ENCODE measurements at regions not wholly inside any gene's neighbourhood (a gene's known extent, or its start where the extent isn't known, plus 50 kb on each side); places are given as distances from the start of the nearest gene placed in this dataset.

DNA sequence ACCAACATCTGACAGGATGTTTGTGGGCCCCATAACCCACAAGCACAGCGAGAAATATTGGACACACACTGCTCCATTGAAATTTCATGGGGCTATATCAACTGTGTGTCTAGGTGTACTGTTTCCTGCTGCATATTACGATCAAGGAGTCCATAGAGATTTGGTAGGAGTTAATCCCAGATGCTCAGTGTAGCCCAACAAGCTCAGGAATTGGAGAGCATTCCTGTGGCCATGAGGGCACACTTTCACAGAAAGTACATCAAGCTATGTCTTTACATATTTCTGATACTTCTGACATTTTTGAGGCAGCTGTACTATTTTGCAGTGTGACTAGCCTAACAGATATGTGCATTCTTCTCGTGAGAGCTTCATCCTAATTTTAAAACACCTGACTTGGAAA, 473.1 kb downstream of the PTH2R start:
- no peak for DNase-seq (ENCODE audit: low read depth in 2 of 2)
- no peak for TF ChIP-seq EZH2 (IDR thresholded peaks at IDR 0.05; ENCODE audit: low read length, missing control alignments)
- TF ChIP-seq, protein P1, sequence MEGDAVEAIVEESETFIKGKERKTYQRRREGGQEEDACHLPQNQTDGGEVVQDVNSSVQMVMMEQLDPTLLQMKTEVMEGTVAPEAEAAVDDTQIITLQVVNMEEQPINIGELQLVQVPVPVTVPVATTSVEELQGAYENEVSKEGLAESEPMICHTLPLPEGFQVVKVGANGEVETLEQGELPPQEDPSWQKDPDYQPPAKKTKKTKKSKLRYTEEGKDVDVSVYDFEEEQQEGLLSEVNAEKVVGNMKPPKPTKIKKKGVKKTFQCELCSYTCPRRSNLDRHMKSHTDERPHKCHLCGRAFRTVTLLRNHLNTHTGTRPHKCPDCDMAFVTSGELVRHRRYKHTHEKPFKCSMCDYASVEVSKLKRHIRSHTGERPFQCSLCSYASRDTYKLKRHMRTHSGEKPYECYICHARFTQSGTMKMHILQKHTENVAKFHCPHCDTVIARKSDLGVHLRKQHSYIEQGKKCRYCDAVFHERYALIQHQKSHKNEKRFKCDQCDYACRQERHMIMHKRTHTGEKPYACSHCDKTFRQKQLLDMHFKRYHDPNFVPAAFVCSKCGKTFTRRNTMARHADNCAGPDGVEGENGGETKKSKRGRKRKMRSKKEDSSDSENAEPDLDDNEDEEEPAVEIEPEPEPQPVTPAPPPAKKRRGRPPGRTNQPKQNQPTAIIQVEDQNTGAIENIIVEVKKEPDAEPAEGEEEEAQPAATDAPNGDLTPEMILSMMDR (conservative IDR thresholded peaks at IDR 0.05 in 1 of 2, IDR thresholded peaks at IDR 0.05 in 1 of 2; ENCODE audit: low read depth in 1 of 2, low read length in 2 of 2), result no peak
- Histone ChIP-seq H3K79me2 (ENCODE audit: control insufficient read depth, insufficient read depth, low read length) (no peaks in the 10 kb centered on the region), H3K4me2 (ENCODE audit: extremely low read depth, insufficient read depth, low read length) (no peak overlapping the region), H3K9me3 (ENCODE audit: control insufficient read depth, insufficient read depth, low read depth, low read length) (no peaks in the 10 kb centered on the region), H3K27me3 (ENCODE audit: control insufficient read depth, insufficient read depth, low read length) (no peaks in the 10 kb centered on the region), H3K4me3 (replicated peaks in 1 of 4; ENCODE audit: control extremely low read depth in 1 of 4, insufficient read depth in 1 of 4, low read depth in 3 of 4, low read length in 4 of 4) (no peak overlapping the region), H4K20me1 (ENCODE audit: control insufficient read depth, extremely low read depth, insufficient read depth, low read length) (no peaks in the 10 kb centered on the region), H3K36me3 (ENCODE audit: control insufficient read depth, insufficient read depth, low read length) (no peaks in the 10 kb centered on the region), H3K9ac (ENCODE audit: insufficient read depth, low read length) (no peak overlapping the region), H3K4me1 (ENCODE audit: control insufficient read depth, extremely low read depth, insufficient read depth, low read length) (no peaks in the 10 kb centered on the region), H3K27ac (ENCODE audit: insufficient read depth, low read length) (no peak overlapping the region), H2AFZ (ENCODE audit: low read length) (no peak overlapping the region)

DNA sequence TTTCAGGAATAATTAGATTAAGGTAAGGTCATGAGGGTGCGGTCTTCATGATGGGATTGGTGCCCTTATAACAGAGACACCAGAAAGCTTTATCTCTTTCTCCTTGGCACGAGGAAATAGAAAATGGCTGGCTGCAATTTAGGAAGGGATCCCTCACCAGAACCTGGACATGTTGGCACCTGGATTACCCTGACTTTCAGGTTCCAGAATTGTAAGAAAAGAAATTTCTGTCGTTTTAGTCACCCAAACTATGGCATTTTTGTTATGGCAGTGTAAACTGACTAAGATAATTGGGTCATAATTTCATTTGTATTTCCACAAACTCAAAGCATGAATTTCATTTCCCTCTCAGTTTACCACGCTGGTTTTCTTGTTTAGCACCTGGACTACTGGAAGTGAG, 473.6 kb downstream of the PTH2R start:
- Histone ChIP-seq H4K20me1 (ENCODE audit: control insufficient read depth, extremely low read depth, insufficient read depth, low read length) (no peaks in the 10 kb centered on the region), H3K9me3 (ENCODE audit: control insufficient read depth, insufficient read depth, low read depth, low read length) (no peaks in the 10 kb centered on the region), H3K27ac (ENCODE audit: insufficient read depth, low read length) (no peak overlapping the region), H3K27me3 (ENCODE audit: control insufficient read depth, insufficient read depth, low read length) (no peaks in the 10 kb centered on the region), H3K9ac (ENCODE audit: insufficient read depth, low read length) (no peak overlapping the region), H2AFZ (ENCODE audit: low read length) (no peak overlapping the region), H3K4me1 (ENCODE audit: control insufficient read depth, extremely low read depth, insufficient read depth, low read length) (no peaks in the 10 kb centered on the region), H3K4me2 (ENCODE audit: extremely low read depth, insufficient read depth, low read length) (no peak overlapping the region), H3K4me3 (replicated peaks in 1 of 4; ENCODE audit: control extremely low read depth in 1 of 4, insufficient read depth in 1 of 4, low read depth in 3 of 4, low read length in 4 of 4) (no peak overlapping the region), H3K36me3 (ENCODE audit: control insufficient read depth, insufficient read depth, low read length) (no peaks in the 10 kb centered on the region), H3K79me2 (ENCODE audit: control insufficient read depth, insufficient read depth, low read length) (no peaks in the 10 kb centered on the region)
- TF ChIP-seq, protein P1 (conservative IDR thresholded peaks at IDR 0.05 in 1 of 2, IDR thresholded peaks at IDR 0.05 in 1 of 2; ENCODE audit: low read depth in 1 of 2, low read length in 2 of 2), result no peak
- no peak for TF ChIP-seq EZH2 (IDR thresholded peaks at IDR 0.05; ENCODE audit: low read length, missing control alignments)
- no peak for DNase-seq (ENCODE audit: low read depth in 2 of 2)

DNA sequence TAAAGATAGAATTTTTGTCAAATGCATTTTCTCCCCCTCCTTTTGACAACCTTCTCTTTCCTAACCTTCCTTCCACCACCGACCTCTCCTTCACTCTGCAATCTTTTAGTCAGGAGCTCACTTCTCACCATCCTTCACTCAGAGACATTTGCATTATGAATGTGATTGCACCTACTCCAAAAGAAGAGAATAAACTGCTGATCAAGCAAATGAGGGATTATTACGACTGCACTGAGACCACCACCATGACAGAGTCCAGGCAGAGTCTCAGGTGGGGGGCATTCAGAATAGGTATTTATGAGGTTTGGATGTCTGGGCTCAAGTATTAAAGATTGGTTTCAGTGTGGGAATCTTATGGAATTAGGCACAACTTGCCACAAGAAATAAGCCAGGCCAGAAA, 483.9 kb downstream of the PTH2R start:
- TF ChIP-seq, protein P1 (conservative IDR thresholded peaks at IDR 0.05 in 1 of 2, IDR thresholded peaks at IDR 0.05 in 1 of 2; ENCODE audit: low read depth in 1 of 2, low read length in 2 of 2), result no peak
- no peak for TF ChIP-seq EZH2 (IDR thresholded peaks at IDR 0.05; ENCODE audit: low read length, missing control alignments)

More for the DNA sequence above, 483.9 kb downstream of the PTH2R start:
- Histone ChIP-seq H3K9me3 (ENCODE audit: control insufficient read depth, insufficient read depth, low read depth, low read length) (no peaks in the 10 kb centered on the region), H4K20me1 (ENCODE audit: control insufficient read depth, extremely low read depth, insufficient read depth, low read length) (no peaks in the 10 kb centered on the region), H3K4me1 (ENCODE audit: control insufficient read depth, extremely low read depth, insufficient read depth, low read length) (no peaks in the 10 kb centered on the region), H3K4me2 (ENCODE audit: extremely low read depth, insufficient read depth, low read length) (no peak overlapping the region), H3K36me3 (ENCODE audit: control insufficient read depth, insufficient read depth, low read length) (no peaks in the 10 kb centered on the region), H3K4me3 (replicated peaks in 1 of 4; ENCODE audit: control extremely low read depth in 1 of 4, insufficient read depth in 1 of 4, low read depth in 3 of 4, low read length in 4 of 4) (no peak overlapping the region), H3K79me2 (ENCODE audit: control insufficient read depth, insufficient read depth, low read length) (no peaks in the 10 kb centered on the region), H3K9ac (ENCODE audit: insufficient read depth, low read length) (no peak overlapping the region), H3K27me3 (ENCODE audit: control insufficient read depth, insufficient read depth, low read length) (no peaks in the 10 kb centered on the region), H2AFZ (ENCODE audit: low read length) (no peak overlapping the region), H3K27ac (ENCODE audit: insufficient read depth, low read length) (no peak overlapping the region)
- no peak for DNase-seq (ENCODE audit: low read depth in 2 of 2)
